ENCODE measurements at regions not wholly inside any gene's neighbourhood (a gene's known extent, or its start where the extent isn't known, plus 50 kb on each side); places are given as distances from the start of the nearest gene placed in this dataset.

DNA sequence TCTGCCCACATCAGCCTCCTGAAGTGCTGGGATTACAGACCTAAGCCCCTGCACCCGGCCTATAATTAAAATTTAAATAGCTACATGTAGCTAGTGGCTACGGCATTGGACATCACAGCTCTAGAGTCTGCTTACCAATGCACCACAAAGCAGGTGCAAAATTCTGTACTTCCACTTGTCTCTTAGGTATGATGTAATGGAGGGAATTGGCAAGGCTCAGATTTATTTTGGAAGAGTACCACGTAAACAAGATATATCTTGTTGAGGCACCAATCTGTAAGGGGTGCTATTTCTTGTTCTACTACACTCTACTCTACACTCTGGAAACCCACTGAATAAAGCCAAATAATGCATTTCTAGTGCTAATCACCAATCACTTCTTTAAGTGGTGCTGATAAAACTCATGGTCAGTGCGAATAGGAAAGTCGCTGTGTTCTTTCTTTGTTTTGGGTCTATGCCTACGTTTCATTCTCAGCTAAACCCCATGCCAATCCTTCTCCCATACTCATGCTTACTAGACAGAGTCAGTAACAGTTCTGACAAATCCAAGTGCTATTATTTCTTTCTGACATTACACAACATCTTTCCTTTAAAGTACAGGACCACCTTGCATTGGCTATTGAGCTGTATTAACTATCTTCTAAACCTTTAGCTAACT is 92.3 kb downstream of the GC start:
- DNase-seq (no peak), ATAC-seq (no peak)
- intact Hi-C loops (cut with DNase I) = no loop called here
- H3K27me3 ChIP-seq = no peaks in the 10 kb centered on the region
- H3K4me1 ChIP-seq = no peaks in the 10 kb centered on the region
- TF ChIP-seq, protein P1, sequence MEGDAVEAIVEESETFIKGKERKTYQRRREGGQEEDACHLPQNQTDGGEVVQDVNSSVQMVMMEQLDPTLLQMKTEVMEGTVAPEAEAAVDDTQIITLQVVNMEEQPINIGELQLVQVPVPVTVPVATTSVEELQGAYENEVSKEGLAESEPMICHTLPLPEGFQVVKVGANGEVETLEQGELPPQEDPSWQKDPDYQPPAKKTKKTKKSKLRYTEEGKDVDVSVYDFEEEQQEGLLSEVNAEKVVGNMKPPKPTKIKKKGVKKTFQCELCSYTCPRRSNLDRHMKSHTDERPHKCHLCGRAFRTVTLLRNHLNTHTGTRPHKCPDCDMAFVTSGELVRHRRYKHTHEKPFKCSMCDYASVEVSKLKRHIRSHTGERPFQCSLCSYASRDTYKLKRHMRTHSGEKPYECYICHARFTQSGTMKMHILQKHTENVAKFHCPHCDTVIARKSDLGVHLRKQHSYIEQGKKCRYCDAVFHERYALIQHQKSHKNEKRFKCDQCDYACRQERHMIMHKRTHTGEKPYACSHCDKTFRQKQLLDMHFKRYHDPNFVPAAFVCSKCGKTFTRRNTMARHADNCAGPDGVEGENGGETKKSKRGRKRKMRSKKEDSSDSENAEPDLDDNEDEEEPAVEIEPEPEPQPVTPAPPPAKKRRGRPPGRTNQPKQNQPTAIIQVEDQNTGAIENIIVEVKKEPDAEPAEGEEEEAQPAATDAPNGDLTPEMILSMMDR (IDR thresholded peaks at IDR 0.05) = no peak
- TF ChIP-seq POLR2A (IDR thresholded peaks at IDR 0.05) = no peak
- no peak overlapping the region for H3K4me3 ChIP-seq
- WGBS, 4 donors = 65 to 80% (median 71%) methylated on average over 6 of the region's 6 CpGs
- H3K27ac ChIP-seq = no peak overlapping the region
- H3K36me3 ChIP-seq = no peaks in the 10 kb centered on the region
- H3K9me3 ChIP-seq = no peaks in the 10 kb centered on the region

DNA sequence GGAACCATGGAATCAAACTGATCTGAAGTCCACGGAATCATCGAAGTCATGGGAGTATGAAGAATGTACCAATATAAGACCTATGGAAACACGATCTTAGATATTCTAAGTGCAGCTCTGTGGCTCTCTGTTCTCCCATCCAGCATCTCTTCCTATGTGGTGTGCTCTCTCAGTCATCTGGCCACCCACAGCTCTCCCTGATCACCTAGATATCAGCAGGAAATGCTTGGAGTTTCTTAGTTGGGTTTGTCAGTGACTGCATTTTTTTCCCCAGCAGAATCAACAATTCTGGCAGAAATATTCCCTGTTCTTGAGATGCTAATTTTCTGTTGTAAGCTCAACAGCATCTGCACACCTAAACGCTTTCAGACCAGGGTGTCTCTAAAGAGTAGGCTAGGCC is 94.1 kb downstream of the GC start:
- no peaks in the 10 kb centered on the region for H3K9me3 ChIP-seq
- ATAC-seq = no peak
- intact Hi-C loops (cut with DNase I) = no loop called here
- no peak overlapping the region for H3K4me3 ChIP-seq
- no peaks in the 10 kb centered on the region for H3K36me3 ChIP-seq
- H3K4me1 ChIP-seq = no peaks in the 10 kb centered on the region
- 92 to 94% (median 93%) methylated on average over 4 of the region's 4 CpGs for WGBS, 4 donors
- TF ChIP-seq, protein P1 (IDR thresholded peaks at IDR 0.05) = no peak
- no peak for TF ChIP-seq POLR2A (IDR thresholded peaks at IDR 0.05)
- no peaks in the 10 kb centered on the region for H3K27me3 ChIP-seq
- DNase-seq = no peak
- no peak overlapping the region for H3K27ac ChIP-seq

DNA sequence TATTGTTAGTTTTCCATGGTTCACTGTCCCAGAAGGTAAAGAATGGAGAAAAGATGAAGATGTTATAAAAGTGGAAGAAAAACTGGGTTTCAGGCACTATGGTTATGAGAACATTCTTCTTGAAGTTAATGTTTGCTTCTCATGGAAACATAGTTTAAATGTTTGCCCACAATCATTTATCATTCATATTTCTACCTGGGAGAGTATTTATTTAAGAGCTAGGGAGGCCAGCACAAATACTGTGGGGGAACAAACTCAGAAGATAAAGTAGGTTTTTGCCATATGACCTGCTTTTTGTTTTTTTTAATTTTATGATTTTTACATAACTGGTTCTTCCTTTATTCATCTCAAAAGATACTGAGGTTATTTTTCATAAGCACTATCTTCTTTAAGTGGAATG is 96.8 kb downstream of the GC start:
- no peak for ATAC-seq

DNA sequence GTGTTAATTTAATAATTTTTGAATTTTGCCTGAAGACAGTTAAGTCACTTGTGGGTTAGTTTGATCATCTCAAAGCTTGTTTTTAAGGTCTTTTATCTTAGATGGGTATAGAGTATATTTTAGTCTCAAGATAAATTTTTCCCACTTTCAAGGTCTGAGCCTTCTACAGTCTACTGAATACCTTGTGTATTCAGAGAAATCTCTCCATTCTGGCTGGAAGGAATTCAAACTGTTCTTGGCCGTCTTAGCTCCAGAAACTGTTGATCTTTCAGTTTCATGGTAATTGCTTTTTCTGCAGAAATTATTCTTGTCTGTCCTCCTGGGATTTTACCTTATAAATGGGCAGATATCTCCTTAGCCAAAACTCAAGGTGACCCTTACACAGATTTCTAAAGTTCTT is 97.9 kb downstream of the GC start:
- no peak overlapping the region for H3K27ac ChIP-seq
- DNase-seq = no peak
- H3K4me1 ChIP-seq = no peaks in the 10 kb centered on the region
- no peaks in the 10 kb centered on the region for H3K9me3 ChIP-seq
- H3K27me3 ChIP-seq = no peaks in the 10 kb centered on the region
- 47 to 69% (median 62%) methylated on average over 1 of the region's 1 CpG for WGBS, 4 donors
- H3K4me3 ChIP-seq = no peak overlapping the region
- H3K36me3 ChIP-seq = no peaks in the 10 kb centered on the region
- TF ChIP-seq, protein P1 (IDR thresholded peaks at IDR 0.05) = no peak
- TF ChIP-seq POLR2A (IDR thresholded peaks at IDR 0.05) = no peak
- intact Hi-C loops (cut with DNase I) = no loop called here
- ATAC-seq = no peak

More for the DNA sequence above, 96.8 kb downstream of the GC start:
- intact Hi-C loops (cut with DNase I) = no loop called here
- no peaks in the 10 kb centered on the region for H3K4me1 ChIP-seq
- H3K4me3 ChIP-seq = no peak overlapping the region
- H3K27me3 ChIP-seq = no peaks in the 10 kb centered on the region
- TF ChIP-seq, protein P1 (IDR thresholded peaks at IDR 0.05) = no peak
- TF ChIP-seq POLR2A (IDR thresholded peaks at IDR 0.05) = no peak
- H3K36me3 ChIP-seq = no peaks in the 10 kb centered on the region
- H3K27ac ChIP-seq = no peak overlapping the region
- no peak for DNase-seq
- H3K9me3 ChIP-seq = no peaks in the 10 kb centered on the region
